ENCODE measurements at regions not wholly inside any gene's neighbourhood (a gene's known extent, or its start where the extent isn't known, plus 50 kb on each side); places are given as distances from the start of the nearest gene placed in this dataset.
"Not testable (repeated sequence)": the region's sequence is repeated elsewhere in the genome, so short reads cannot be mapped to it uniquely, and the experiment has no call there.

DNA sequence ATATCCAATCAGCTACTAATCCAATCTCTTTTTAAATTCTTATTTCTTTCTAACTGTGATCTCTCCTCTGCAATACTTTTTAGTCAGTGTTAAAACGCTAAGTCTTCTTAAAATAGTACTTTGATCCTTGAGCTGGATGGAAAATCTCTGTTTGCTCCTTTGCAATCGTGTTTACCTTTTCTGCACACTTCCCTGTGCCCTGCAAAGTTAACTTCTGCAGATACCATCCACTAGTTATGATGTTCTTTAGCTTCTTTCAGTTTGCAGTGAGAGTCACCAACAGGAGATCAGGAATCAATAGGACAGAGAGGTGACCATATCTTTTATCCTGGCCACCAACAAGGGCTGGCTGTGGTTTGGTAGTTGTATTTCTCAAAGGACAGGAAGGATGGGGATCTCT lies 391.5 kb downstream of the GASK1B start:
- DNase-seq (ENCODE audit: low spot score): no peak

DNA sequence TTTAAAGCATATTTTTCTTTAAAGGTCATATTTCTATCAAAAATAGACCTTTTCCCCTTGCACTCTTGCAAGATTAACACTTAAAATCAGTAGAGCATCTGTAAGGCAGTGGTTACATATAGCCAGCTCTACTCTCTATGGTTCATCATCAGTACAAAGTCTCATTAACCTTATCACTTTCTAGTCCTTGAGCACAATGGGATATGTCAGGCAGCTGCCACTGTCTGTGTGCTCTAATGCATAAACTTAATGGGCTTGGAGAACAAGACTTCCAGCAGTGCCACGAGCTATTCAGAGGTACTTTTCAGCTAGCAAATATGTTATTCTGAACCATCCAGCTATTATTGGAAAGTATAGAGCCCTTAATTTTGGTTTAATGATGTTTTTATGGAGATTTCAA lies 393.7 kb downstream of the GASK1B start:
- no peak for DNase-seq (ENCODE audit: low spot score)

DNA sequence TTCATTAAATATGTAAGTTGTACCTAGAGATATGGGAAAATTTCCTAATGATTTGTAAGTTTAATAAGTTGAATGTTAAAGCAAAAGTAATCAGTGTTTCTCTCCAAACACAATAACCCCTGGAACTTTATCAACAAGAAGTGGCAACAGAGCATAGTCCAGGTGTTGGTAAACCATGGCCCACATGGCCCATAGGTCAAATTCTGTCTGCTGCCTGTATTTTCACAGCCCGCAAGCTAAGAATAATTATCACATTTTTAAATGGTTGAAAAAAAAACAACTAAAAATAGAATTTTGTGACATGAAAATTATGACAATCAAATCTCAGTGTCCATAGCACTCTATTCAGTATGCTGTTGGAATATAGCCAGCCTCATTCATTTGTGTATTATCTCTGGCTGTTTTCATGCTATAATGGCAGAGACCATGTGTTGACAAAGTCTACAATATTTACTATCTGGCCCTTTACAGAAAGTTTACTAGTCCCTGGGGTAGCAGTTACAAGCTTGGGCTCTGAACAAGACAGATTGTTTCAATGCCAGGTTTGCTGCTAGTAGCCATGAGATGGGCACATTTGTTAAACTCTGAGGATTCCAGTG lies 395.8 kb downstream of the GASK1B start:
- DNase-seq (ENCODE audit: low spot score): no peak

DNA sequence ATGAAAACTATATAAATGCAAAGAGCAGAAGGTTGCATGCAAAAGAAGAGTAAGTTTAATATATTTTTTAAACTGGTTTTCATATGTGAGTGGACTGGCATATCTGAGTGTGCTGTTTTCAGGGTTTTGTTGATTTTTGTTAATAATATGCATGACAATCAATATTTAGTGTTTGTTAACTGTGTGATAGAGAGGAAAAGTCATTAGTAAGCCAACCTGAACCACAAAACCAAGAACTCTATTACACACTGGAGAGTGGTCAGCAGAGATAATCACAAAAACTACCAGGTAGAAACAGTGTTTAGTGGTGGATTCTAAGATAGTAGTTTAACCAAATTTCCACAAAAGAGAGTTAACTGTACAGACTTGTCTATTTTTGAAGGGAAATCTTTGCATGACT lies 396.9 kb downstream of the GASK1B start:
- DNase-seq (ENCODE audit: low spot score): no peak

DNA sequence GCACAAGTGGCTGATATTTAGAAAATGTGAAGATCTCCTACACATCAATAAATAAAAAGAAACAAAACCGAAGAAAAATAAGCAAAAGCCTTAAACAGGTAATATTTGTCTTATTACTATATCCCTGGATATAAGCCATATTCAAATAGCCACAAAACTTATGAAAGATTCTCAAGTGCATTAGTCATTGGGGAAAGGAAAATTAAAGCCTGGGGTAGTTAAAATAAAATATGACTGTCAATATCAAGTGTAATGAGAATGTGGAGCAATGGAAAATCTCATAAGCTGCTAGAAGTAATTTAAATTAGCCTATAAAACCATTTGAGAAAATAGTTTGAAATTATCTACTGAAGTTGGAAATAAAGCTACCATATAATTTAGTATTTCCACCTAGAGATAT lies 399.9 kb downstream of the GASK1B start:
- no peak for DNase-seq (ENCODE audit: low spot score)

DNA sequence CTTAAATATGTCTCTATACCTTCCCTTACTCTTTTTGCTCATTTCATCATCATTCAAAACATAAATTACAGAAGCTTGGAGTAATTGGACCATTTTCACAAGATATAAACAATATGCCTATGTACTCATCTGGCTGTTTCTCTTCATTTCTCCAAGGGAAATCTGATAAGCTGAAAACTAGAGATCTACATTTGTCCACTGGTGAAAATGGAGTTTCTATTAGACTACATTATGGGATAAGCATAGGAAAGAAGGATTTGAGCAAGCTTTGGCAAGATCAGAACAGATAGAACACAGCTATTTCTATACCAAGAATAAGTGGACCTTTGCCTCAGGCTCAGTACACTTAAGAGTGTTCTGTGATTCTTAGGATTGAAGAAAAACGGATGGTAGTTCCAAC lies 404.4 kb downstream of the GASK1B start:
- no peak for DNase-seq (ENCODE audit: low spot score)

DNA sequence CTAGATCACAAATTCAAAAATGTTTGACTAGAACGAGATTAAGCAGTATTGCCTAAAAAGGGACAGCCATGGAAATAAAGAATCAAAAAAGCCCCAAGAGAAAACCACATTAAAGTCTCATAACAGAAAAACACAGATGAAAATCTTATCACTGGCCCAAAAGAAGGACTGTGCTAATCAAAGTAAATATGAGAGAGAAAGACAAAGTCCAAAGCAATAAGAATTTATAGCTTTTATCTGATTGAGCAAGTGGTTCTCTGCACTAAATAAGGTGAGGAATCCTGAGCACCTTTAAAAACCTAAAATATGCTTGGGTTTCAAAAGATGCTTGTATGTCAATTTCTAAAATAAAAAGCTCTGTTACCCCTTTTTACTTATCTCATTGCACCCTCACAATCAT lies 409.3 kb downstream of the GASK1B start:
- no peak for DNase-seq (ENCODE audit: low spot score)

DNA sequence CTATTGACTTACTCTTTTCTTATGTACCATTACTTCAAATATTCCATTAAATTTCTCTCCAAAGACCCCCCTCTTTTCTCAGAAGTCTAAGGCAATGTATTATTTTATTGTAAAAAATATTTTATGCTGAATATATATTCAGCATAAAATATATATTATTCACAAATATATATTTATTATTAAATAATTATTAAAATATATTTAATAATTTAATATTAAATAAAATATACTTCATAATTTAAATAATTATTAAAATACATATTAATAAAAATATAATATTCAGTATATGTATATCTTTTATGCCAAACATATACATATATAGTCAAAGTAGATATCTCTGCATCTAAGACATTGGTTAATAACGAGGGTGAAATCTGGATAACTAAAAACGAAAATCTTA lies 418.4 kb downstream of the GASK1B start:
- no peak for DNase-seq (ENCODE audit: low spot score)

DNA sequence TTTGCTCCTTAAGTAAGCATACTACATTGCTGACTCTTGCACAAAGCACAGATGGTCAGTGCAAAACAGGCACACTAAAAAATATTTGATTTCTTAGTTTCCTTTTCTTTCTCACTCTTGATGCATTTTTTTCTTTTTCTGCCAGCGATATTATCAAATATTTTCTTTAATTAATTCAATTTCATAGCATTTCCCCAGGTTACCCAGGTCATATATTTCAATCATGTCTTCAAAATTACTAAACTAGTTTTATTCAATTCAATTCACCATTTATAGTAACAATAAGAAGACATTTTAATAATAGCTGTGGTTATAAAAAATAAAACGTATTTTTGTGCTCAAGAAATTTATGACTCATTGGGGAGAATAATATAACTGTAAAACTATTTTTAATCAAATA lies 421.2 kb downstream of the GASK1B start:
- DNase-seq (ENCODE audit: low spot score): no peak

DNA sequence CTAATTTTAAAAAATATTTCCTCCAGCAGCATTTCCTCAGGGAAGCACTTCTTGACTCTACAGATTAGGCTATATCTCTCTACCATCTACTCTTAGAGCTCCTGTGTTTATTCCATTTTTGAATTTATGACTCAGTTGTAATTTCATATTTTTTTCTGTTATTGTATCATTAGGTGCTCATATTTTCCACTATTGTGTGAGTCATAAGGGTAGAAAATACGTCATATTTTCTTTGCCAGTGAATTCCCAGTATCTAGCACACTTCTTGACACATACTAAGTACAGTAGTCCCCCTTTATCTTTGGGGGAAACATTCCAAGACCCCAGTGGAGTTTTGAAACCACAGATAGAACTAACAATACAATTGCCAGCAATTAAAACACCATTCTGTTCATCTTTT lies 431.2 kb downstream of the GASK1B start:
- no peak for DNase-seq (ENCODE audit: low spot score)

DNA sequence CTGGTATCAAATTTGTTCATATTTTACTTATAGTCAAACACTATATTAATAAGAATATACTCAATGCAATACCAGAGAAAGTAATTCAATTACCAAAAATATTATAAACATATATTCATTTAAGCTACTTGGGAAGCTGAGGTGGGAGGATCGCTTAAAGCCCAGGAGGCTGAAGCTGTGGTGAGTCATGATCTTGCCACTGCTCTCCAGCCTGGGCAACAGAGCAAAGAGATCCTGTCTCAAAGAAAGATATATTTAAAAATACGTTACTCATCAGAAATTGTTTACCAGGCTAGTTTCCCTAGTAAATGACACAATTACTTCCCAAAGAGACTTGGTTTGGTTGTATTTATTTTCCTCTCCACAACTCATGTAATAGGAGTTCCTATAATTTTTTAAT lies 433.6 kb downstream of the GASK1B start:
- no peak for DNase-seq (ENCODE audit: low spot score)

DNA sequence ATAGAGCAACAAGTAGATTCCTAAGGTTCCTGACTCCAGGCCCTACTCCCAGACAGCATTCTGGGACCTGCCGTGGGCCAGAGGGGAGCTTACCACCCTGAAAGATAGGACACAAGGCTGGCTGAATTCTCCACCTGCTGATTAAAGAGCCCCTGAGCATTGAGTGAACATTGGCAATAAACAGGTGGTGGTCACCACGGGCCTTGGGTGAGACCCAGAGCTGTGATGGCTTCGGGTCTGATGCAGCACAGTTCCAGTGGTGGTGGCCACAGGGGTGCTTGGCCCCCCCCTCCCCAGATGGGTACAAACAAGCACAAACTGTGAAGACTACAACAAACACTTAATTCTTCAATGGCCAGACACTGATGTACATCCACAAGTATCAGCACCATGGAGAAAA lies 444.6 kb downstream of the GASK1B start:
- no peak for DNase-seq (ENCODE audit: low spot score)

DNA sequence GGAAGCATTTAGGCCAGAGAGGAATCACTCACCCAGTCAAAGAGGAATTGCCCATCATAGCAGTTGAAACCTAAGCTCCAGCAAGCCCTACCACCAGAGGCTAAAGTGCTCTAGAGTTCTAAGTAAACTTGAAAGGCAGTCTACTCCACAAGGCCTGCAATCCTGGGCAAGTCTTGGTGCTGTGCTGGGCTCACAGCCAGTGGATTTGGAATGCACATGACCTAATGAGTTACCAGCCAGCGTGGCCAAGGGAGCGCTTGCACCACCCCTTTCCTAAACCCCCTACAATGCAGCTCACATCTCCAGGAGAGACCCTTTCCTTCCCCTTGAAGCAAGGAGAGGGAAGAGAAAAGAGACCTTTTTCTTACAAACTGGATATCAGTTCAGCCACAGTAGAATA lies 445.7 kb downstream of the GASK1B start:
- DNase-seq (ENCODE audit: low spot score): no peak

DNA sequence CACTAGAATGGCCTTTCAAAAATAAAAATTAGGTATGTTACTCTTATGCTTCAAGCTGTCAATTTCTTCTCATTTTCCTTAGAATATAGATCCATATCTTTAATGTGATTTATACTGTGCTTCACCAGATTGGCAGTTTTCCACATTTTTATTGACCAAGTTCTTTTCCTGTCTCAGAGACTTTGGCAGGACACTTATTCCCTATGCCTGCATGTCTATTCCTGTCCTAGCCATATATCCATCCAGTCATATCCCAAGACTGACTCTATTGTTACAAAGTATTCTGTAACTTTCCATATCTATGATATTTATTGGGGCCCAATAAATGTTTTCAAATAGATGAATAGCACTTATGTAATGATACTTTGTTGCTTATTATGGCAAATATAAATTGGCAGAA lies 450.7 kb downstream of the GASK1B start:
- DNase-seq (ENCODE audit: low spot score): no peak

DNA sequence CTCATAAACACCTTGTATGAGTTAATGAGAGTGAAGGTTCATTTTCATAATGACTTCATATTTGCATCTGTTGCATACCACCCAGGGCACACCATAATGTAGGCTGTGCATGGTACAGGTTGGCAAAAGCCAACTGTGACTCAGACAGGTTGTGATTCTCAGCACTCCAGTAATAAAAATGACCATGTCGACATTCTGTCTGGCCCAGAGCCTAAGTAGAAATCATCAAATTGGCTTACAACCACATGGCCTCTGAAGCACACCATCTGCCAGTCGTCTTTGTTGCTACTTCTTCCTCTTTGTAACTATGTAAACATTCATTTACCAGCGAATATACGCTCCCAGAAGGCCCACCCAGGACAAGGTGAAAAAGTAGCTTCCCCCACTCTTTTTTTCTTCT lies 459.5 kb downstream of the GASK1B start:
- DNase-seq (ENCODE audit: low spot score): no peak

DNA sequence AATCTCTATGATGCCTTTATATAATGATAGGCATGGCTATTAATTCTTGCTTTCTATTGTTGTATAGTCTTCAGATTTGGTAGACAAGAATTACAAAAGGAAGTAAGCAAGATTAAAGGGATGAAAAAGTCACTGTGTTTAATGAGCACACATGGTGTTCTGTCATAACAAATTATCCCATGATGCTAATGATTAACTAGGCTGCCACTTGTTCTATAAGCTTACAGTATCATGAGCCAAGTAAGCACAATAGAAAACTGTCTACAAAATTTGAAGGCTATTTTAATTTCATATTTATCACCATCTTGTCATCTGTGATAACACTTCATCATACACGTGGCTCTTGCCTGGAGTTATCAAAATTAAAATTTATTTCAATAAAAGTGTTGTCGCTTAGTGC lies 466.7 kb downstream of the GASK1B start:
- no peak for DNase-seq (ENCODE audit: low spot score)

DNA sequence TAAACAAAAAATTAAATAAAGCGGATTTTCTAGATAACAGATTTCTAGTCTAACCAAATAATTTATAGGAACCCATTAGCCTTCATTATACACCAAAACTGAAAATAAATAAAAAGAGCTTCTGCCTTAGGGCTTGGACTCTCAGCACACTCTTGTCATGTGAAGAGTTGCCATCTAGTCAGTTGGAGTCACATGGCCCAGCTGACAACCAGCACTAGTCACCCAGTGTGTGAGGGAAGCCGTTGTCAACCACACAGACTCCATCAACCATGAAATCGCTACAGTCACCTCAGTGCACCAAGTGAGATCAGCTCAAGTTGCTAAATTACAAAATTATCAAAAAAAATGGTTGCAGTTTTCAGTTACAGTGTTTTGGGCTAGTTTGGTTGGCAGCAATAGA lies 470.0 kb downstream of the GASK1B start:
- DNase-seq (ENCODE audit: low spot score): no peak

DNA sequence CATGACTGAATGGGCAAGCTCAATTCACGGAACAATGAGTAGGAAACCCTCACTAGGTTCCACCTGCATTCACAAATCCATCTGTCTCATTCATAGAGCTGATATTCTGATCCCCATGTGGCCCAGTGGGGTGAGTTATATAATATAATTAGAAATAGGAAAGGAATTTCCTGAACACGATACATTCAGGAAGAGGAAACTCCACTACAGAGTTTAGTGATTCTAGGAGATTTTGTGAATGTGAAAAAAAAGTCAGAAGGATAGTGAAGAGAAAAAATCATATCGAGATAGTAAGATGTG lies 471.2 kb downstream of the GASK1B start:
- no peak for DNase-seq (ENCODE audit: low spot score)

DNA sequence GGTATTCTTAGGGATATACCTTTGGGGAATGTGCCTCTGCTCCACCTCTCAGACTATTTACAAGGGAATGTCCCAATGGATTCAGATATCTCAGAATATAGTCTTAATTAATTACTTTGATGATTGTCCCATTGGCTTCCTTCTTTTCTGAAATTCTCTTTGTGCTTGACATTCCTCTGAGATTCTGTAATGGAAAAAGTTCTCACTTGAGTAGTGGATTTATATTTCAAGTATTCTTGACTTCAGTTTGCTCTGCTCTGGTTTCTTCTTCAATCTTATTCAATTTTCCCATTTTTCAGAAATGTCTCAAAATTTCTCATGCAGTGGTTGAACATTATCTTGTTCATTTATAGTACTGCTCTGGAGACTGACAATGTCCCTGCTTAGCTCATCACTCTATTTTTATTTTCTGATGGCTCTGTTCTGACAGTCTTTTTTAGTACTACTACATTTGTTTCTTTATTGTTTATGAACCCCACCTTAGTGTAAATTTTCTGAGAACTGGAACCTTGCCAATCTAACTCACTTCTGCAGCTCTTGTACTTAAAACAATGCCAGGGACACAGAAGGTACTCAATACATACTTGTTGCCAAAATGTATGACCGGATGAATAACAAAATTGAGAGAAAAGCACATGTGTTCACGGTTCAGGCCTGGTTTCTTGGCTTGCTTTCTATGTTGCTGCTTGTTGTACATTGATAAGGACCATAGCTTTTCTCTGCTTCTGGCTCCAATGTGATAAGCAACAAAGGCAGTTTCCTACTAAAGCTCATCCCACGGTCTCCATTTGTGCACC lies 471.7 kb downstream of the GASK1B start:
- no peak for DNase-seq (ENCODE audit: low spot score)

DNA sequence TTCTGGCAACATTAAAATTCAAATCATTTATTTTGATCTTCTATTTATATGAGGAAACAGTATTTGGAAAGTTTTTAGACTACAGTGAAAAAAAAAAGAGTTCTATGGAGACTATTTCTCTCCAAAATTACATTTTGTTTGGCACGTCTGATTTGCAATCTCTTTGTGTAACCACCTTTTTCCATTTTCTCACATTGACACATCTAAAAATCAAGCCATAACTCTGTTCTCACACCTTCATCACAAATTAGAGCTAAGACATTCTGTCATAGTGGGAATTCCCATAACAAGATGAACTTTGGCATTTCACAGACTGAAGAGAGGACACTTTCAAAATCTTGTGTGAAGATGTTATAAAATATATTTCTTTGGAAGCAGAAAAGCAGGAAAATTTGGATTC lies 468.9 kb downstream of the GRIA2 start:
- no peak for DNase-seq (ENCODE audit: low spot score)

DNA sequence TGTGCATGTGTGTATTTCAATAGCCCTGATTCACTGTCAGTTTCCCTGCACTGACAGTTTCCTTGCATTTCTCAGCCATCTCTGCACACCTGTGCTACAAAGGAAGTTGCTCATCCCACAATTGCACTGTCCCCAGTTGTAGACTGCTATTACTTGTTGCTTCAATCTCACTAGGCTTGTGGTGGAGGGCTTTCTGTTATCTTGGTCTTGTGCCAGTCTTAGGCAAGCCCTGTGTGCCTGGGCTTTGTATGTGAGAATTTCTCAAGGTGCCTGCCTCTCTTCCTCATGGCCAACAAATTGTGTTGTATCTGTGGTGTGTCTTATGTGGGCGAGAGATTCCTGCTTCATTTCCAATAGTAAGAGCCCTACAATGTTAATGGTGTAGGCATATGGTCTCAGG lies 467.4 kb downstream of the GRIA2 start:
- no peak for DNase-seq (ENCODE audit: low spot score)

DNA sequence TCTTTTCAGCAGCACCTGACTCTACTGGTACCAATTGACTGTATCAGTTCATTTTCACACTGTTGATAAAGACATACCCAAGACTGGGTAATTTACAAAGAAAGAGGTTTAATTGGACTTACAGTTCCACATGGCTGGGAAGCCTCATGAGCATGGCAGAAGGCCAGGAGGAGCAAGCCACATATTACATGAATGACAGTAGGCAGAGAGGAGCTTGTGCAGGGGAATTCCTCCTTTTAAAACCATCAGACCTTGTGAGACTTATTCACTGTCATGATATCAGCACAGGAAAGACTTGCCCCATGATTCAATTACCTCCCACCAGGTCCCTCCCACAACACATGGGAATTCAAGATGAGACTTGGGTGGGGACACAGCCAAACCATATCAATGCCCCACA lies 458.8 kb downstream of the GRIA2 start:
- DNase-seq (ENCODE audit: low spot score): not testable (repeated sequence)

DNA sequence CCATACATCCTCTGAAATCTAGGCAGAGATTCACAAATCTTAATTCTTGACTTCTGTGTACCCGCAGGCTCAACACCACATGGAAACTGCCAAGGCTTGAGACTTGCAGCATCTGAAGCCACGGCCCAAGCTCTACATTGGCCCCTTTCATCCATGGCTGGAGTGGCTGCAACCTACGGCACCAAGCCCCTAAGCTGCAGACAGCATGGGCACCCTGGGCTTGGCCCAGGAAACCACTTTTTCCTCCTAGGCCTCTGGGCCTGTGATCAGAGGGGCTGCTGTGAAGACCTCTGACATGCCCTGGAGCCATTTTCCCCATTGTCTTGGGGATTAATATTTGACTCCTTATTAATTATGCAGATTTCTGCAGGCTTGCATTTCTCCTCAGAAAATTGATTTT lies 457.9 kb downstream of the GRIA2 start:
- DNase-seq (ENCODE audit: low spot score): no peak

DNA sequence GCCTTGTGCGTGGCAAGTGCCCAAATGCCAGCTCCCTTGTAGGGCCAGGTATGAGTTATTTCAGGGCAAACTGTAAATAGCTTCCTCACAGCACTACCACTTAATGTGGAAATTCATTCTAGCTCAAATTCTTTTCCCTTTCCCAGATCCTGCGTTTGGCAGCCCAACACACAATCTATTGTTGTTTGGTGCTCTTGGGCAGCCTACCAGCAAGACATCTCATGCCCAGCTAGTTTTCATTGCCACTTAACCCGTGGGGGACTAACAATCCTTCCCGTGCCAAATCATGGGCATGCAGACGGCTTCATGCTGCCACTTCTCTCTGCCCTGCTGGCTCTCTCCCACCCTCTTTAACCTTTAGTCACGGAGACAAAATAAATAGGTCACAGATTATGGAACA lies 454.2 kb downstream of the GRIA2 start:
- DNase-seq (ENCODE audit: low spot score): no peak
